Calu3 (cell line): ENCODE measurements at regions not wholly inside any gene's neighbourhood (a gene's known extent, or its start where the extent isn't known, plus 50 kb on each side); places are given as distances from the start of the nearest gene placed in this dataset.

Experiments
- BruUV-seq: library from RNA; stranded (reverse); fragments of 400-500 nt; replicated peaks from 2 replicates; lab custom pipeline; 2021; lab: Mats Ljungman, UMichigan
- CTCF ChIA-PET: fragments of 300-600 bp; sonication (Branson Sonifier 250); formaldehyde crosslinking; loops from one replicate; lab custom pipeline; 2022; ENCODE audit warnings: antibody characterized with exemption; lab: Charles Lee
- DNase-seq: peaks from one replicate; pipeline ENCODE4 v3.0.0; 2022
- H3K27ac Mint-ChIP-seq: one replicate; pipeline ENCODE4 v1.8.0; 2022; ENCODE audit warnings: mixed read lengths; ENCODE audit not compliant: unreplicated experiment
- H3K27me3 Mint-ChIP-seq: one replicate; pipeline ENCODE4 v1.8.0; 2022; ENCODE audit warnings: mixed read lengths; ENCODE audit not compliant: unreplicated experiment
- H3K36me3 Mint-ChIP-seq: one replicate; pipeline ENCODE4 v1.8.0; 2022; ENCODE audit warnings: mild to moderate bottlenecking, moderate library complexity, mixed read lengths; ENCODE audit not compliant: insufficient read depth, unreplicated experiment
- H3K4me1 Mint-ChIP-seq: one replicate; pipeline ENCODE4 v1.8.0; 2022; ENCODE audit warnings: mild to moderate bottlenecking, low read depth, mixed read lengths; ENCODE audit not compliant: unreplicated experiment
- H3K4me3 Mint-ChIP-seq: one replicate; pipeline ENCODE4 v1.8.0; 2022; ENCODE audit warnings: mild to moderate bottlenecking, low read depth, moderate library complexity, mixed read lengths; ENCODE audit not compliant: unreplicated experiment
- H3K9me3 Mint-ChIP-seq: one replicate; pipeline ENCODE4 v1.8.0; 2022; ENCODE audit warnings: low read depth, mixed read lengths; ENCODE audit not compliant: unreplicated experiment
- CTCF ChIP-seq: fragments of 200-600 bp; IDR thresholded peaks from one replicate; pipeline ENCODE4 v1.8.0; 2022; ENCODE audit warnings: antibody characterized with exemption; ENCODE audit not compliant: unreplicated experiment
- intact Hi-C: fragments of 100-400 bp; cut with micrococcal nuclease; formaldehyde crosslinking; loops from one replicate; pipeline ENCODE4 v1.10.0; 2022; ENCODE audit not compliant: unreplicated experiment

- Mint-ChIP-seq H3K4me3 (no peak overlapping the region), H3K27ac (no peak overlapping the region), H3K36me3 (no peaks in the 10 kb centered on the region), H3K4me1 (no peaks in the 10 kb centered on the region), H3K9me3 (no peaks in the 10 kb centered on the region), H3K27me3 (peaks cover 98% of the 10 kb centered on the region)
- CTCF ChIA-PET: no interaction called here
- BruUV-seq: no TSS peak
- DNase-seq: no peak
- intact Hi-C loops: no loop called here
- TF ChIP-seq CTCF: no peak
Observed at GRCh38 chr1:30599721-30600120, 123.7 kb downstream of the MATN1 start.

- Mint-ChIP-seq H3K4me3 (no peak overlapping the region), H3K27ac (no peak overlapping the region)
- BruUV-seq: no TSS peak
Observed at GRCh38 chr1:30598571-30599114, 124.7 kb downstream of the MATN1 start.

DNA sequence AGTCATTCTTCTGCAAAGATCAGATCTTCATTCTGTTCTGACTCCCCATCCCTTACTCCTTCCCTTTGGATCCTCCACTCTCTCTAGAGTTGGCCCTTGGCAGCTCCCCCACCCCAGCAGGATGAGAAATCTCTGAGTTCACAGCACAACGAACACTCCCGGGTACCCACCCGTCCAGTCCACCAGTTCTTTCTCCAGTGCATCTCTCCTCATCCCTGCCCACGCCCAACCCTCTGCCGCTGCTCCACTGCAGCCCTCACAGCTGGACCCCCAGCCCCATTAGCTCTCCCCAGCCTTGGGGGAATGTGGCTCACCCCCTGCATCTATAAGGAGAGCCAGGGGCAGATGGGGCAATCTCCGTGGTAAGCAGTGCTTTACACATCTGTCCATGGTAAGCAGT, 125.7 kb downstream of the MATN1 start:
- Mint-ChIP-seq H3K27ac (no peak overlapping the region), H3K4me1 (no peaks in the 10 kb centered on the region), H3K27me3 (peaks cover 98% of the 10 kb centered on the region), H3K9me3 (peaks cover 2% of the 10 kb centered on the region), H3K36me3 (no peaks in the 10 kb centered on the region), H3K4me3 (no peak overlapping the region)
- no peak for DNase-seq
- intact Hi-C loops: no loop called here
- BruUV-seq: no TSS peak
- CTCF ChIA-PET: no interaction called here
- TF ChIP-seq CTCF: no peak

More at GRCh38 chr1:30598571-30599114, 124.7 kb downstream of the MATN1 start:
- DNase-seq: no peak
- Mint-ChIP-seq H3K36me3 (no peaks in the 10 kb centered on the region), H3K9me3 (peaks cover 2% of the 10 kb centered on the region), H3K4me1 (no peaks in the 10 kb centered on the region), H3K27me3 (peaks cover 98% of the 10 kb centered on the region)
- CTCF ChIA-PET: no interaction called here
- intact Hi-C loops: no loop called here
- TF ChIP-seq CTCF: no peak

- CTCF ChIA-PET: no interaction called here
- no peak for DNase-seq
- intact Hi-C loops: no loop called here
- H3K9me3 Mint-ChIP-seq: peaks cover 2% of the 10 kb centered on the region
- peaks cover 98% of the 10 kb centered on the region for H3K27me3 Mint-ChIP-seq
- no peaks in the 10 kb centered on the region for H3K4me1 Mint-ChIP-seq
- H3K27ac Mint-ChIP-seq: no peak overlapping the region
- BruUV-seq: no TSS peak
- H3K4me3 Mint-ChIP-seq: no peak overlapping the region
- no peak for TF ChIP-seq CTCF
- no peaks in the 10 kb centered on the region for H3K36me3 Mint-ChIP-seq
Observed at GRCh38 chr1:30596891-30597290, 126.5 kb downstream of the MATN1 start.
